Stomach (tissue), 4 donors: ENCODE measurements at regions not wholly inside any gene's neighbourhood (a gene's known extent, or its start where the extent isn't known, plus 50 kb on each side); places are given as distances from the start of the nearest gene placed in this dataset.

Experiments
- CTCF ChIP-seq, 7 experiments: fragments of 450-650 bp in 4 of 7; fragments of 200-600 bp in 3 of 7; sonication (generic) in 3 of 7; IDR thresholded peaks; one replicate each; pipeline ENCODE4 v1.5.1; 2016 to 2019; ENCODE audit warnings: antibody characterized with exemption in 7 of 7, control low read depth in 2 of 7, mild to moderate bottlenecking in 1 of 7
- POLR2A ChIP-seq, 4 donors: fragments of 450-650 bp; IDR thresholded peaks; one replicate each; pipeline ENCODE4 v1.6.1; 2016; ENCODE audit warnings: antibody characterized with exemption in 4 of 4, control low read depth in 2 of 4, mild to moderate bottlenecking in 1 of 4, moderate library complexity in 1 of 4
- POLR2AphosphoS5 ChIP-seq, 3 donors: sonication (generic); formaldehyde crosslinking; IDR thresholded peaks; one replicate each; pipeline ENCODE4 v1.6.1; 2016; ENCODE audit warnings: antibody characterized with exemption in 3 of 3

GRCh38 chr12:87413784-87414183, 615.4 kb downstream of the C12orf50 start:
- no peak for TF ChIP-seq CTCF (IDR thresholded peaks at IDR 0.05)
- no peak for TF ChIP-seq POLR2AphosphoS5 (IDR thresholded peaks at IDR 0.05)
- no peak for TF ChIP-seq POLR2A (IDR thresholded peaks at IDR 0.05)
